HFF-Myc (cell line): ENCODE measurements at regions not wholly inside any gene's neighbourhood (a gene's known extent, or its start where the extent isn't known, plus 50 kb on each side); places are given as distances from the start of the nearest gene placed in this dataset.
A peak's percentile ranks its signal among the peaks of the same experiment; 100 is the strongest.

Experiments
- DNase-seq: peaks from one replicate; pipeline ENCODE4 v3.0.0-alpha.2; 2011; ENCODE audit warnings: low read depth; ENCODE audit errors: extremely low read depth
- H3K4me3 ChIP-seq: replicated peaks from 2 replicates; pipeline ENCODE4 v1.5.1; 2011; ENCODE audit warnings: low read depth, mild to moderate bottlenecking, control low read depth, low read length
- CTCF ChIP-seq: IDR thresholded peaks from 2 replicates; pipeline ENCODE4 v1.5.1; 2012; ENCODE audit warnings: mild to moderate bottlenecking, low read depth, low read length, control low read depth; ENCODE audit errors: missing control alignments

GRCh38 chrX:38991656-38992440 lies 190.6 kb downstream of the MID1IP1 start:
- H3K4me3 ChIP-seq = no peak overlapping the region
- no peak for TF ChIP-seq CTCF
- DNase-seq = no peak

- H3K4me3 ChIP-seq = no peak overlapping the region
- TF ChIP-seq CTCF = no peak
- no peak for DNase-seq
Observed at GRCh38 chrX:38992441-38993096, 191.3 kb downstream of the MID1IP1 start.

- TF ChIP-seq CTCF = no peak
- DNase-seq = no peak
- no peak overlapping the region for H3K4me3 ChIP-seq
Observed at GRCh38 chrX:38993500-38993899, 192.2 kb downstream of the MID1IP1 start.

- no peak overlapping the region for H3K4me3 ChIP-seq
- no peak for TF ChIP-seq CTCF
- DNase-seq = no peak
Observed at GRCh38 chrX:38999099-38999498, 197.8 kb downstream of the MID1IP1 start.

- no peak for TF ChIP-seq CTCF
- DNase-seq = peak; percentile 77
- no peak overlapping the region for H3K4me3 ChIP-seq
Observed at GRCh38 chrX:38999967-39000745, 198.9 kb downstream of the MID1IP1 start.

GRCh38 chrX:39000802-39001201 lies 199.5 kb downstream of the MID1IP1 start:
- H3K4me3 ChIP-seq = no peak overlapping the region
- no peak for TF ChIP-seq CTCF
- peak; percentile 61 for DNase-seq
